SU-DHL-6 (cell line): ENCODE measurements at regions not wholly inside any gene's neighbourhood (a gene's known extent, or its start where the extent isn't known, plus 50 kb on each side); places are given as distances from the start of the nearest gene placed in this dataset.

ENCODE experiments used
- H2AFZ ChIP-seq: fragments of 200-600 bp; sonication (generic); 2 replicates; pipeline ENCODE4 v1.6.1; 2014; ENCODE audit warnings: low read depth, mild to moderate bottlenecking, moderate library complexity, mixed read lengths, antibody characterized with exemption, low read length; ENCODE audit not compliant: severe bottlenecking
- H3F3A ChIP-seq: fragments of 200-600 bp; shearing (Covaris generic); 2 replicates; pipeline ENCODE4 v1.6.0; 2016; ENCODE audit warnings: antibody characterized with exemption, mild to moderate bottlenecking; ENCODE audit not compliant: insufficient read depth
- H3K27ac ChIP-seq: fragments of 200-600 bp; sonication (generic); 2 replicates; pipeline ENCODE4 v1.5.1; 2016; ENCODE audit warnings: low read depth, mild to moderate bottlenecking, low read length, moderate library complexity, mixed read lengths
- H3K27me3 ChIP-seq: fragments of 200-600 bp; sonication (generic), shearing (Covaris generic); 2 replicates; pipeline ENCODE4 v1.6.0; 2014; ENCODE audit warnings: mild to moderate bottlenecking, low read length
- H3K36me3 ChIP-seq: fragments of 200-600 bp; sonication (generic); 2 replicates; pipeline ENCODE4 v1.6.1; 2014; ENCODE audit warnings: mild to moderate bottlenecking, low read length, mixed read lengths
- H3K4me2 ChIP-seq: fragments of 300-600, 200-600 bp; shearing (Covaris generic), sonication (generic); 2 replicates; pipeline ENCODE4 v1.6.0; 2014; ENCODE audit warnings: low read length, low read depth, mild to moderate bottlenecking; ENCODE audit not compliant: poor library complexity, severe bottlenecking
- H3K4me3 ChIP-seq: fragments of 200-600 bp; sonication (generic); 2 replicates; pipeline ENCODE4 v1.5.1; 2014; ENCODE audit warnings: antibody characterized with exemption, low read length, mild to moderate bottlenecking, mixed read lengths; ENCODE audit not compliant: insufficient read depth, poor library complexity, severe bottlenecking
- H3K79me2 ChIP-seq: fragments of 200-600 bp; sonication (generic); 2 replicates; pipeline ENCODE4 v1.6.1; 2014; ENCODE audit warnings: mild to moderate bottlenecking, low read length, moderate library complexity; ENCODE audit not compliant: insufficient read depth
- H3K9ac ChIP-seq: fragments of 200-600 bp; sonication (generic); 2 replicates; pipeline ENCODE4 v1.7.0; 2014; ENCODE audit warnings: mild to moderate bottlenecking, low read length
- H3K9me2 ChIP-seq: fragments of 200-600 bp; sonication (generic); replicated peaks from 2 replicates; pipeline ENCODE4 v1.6.1; 2014; ENCODE audit warnings: low read length; ENCODE audit not compliant: insufficient read depth
- H3K9me3 ChIP-seq: fragments of 200-600 bp; sonication (generic); 2 replicates; pipeline ENCODE4 v1.6.1; 2014; ENCODE audit warnings: low read length, mixed read lengths; ENCODE audit not compliant: insufficient read depth
- H4K20me1 ChIP-seq: fragments of 200-600 bp; sonication (generic); 2 replicates; pipeline ENCODE4 v1.6.1; 2014; ENCODE audit warnings: low read depth, mild to moderate bottlenecking, antibody characterized with exemption, low read length, moderate library complexity, mixed read lengths
- CTCF ChIP-seq: fragments of 200-600 bp; sonication (generic); IDR thresholded peaks from one replicate; pipeline ENCODE4 v1.5.1; 2017; ENCODE audit warnings: antibody characterized with exemption, mild to moderate bottlenecking, low read length, moderate library complexity; ENCODE audit not compliant: insufficient read depth, poor library complexity, severe bottlenecking
- EZH2phosphoT487 ChIP-seq: fragments of 200-600 bp; sonication (generic), shearing (Covaris generic); conservative IDR thresholded peaks from 2 replicates; pipeline ENCODE4 v1.6.1; 2018; ENCODE audit warnings: mild to moderate bottlenecking, antibody characterized with exemption, low read length, moderate library complexity, mixed read lengths

- Histone ChIP-seq H3K4me2 (no peak overlapping the region), H3K79me2 (no peaks in the 10 kb centered on the region), H3K9me2 (no peaks in the 10 kb centered on the region), H3K36me3 (no peaks in the 10 kb centered on the region), H3K4me3 (no peak overlapping the region), H3K9me3 (no peaks in the 10 kb centered on the region), H4K20me1 (no peaks in the 10 kb centered on the region), H2AFZ (no peak overlapping the region), H3K27ac (no peak overlapping the region), H3K27me3 (no peaks in the 10 kb centered on the region), H3F3A (no peaks in the 10 kb centered on the region), H3K9ac (no peak overlapping the region)
- TF ChIP-seq CTCF (no peak), EZH2phosphoT487 (no peak)
Measured at GRCh38 chr10:43864656-43865055, 216.0 kb upstream of the ZNF32 start.

- no peak overlapping the region for H2AFZ ChIP-seq
- H3K79me2 ChIP-seq, result no peaks in the 10 kb centered on the region
- H3K9me2 ChIP-seq, result no peaks in the 10 kb centered on the region
- H3K27me3 ChIP-seq, result no peaks in the 10 kb centered on the region
- no peak overlapping the region for H3K9ac ChIP-seq
- TF ChIP-seq CTCF (no peak), EZH2phosphoT487 (no peak)
- no peaks in the 10 kb centered on the region for H3K9me3 ChIP-seq
- H4K20me1 ChIP-seq, result no peaks in the 10 kb centered on the region
- H3K4me3 ChIP-seq, result no peak overlapping the region
- no peaks in the 10 kb centered on the region for H3F3A ChIP-seq
- no peak overlapping the region for H3K27ac ChIP-seq
- H3K36me3 ChIP-seq, result no peaks in the 10 kb centered on the region
- H3K4me2 ChIP-seq, result no peak overlapping the region
Measured at GRCh38 chr10:43863859-43864591, 215.3 kb upstream of the ZNF32 start.

GRCh38 chr10:43863270-43863669 is 214.6 kb upstream of the ZNF32 start:
- no peaks in the 10 kb centered on the region for H3K79me2 ChIP-seq
- no peaks in the 10 kb centered on the region for H3K36me3 ChIP-seq
- H3K27ac ChIP-seq, result no peak overlapping the region
- H3K4me2 ChIP-seq, result no peak overlapping the region
- H2AFZ ChIP-seq, result no peak overlapping the region
- TF ChIP-seq CTCF (no peak), EZH2phosphoT487 (no peak)
- no peaks in the 10 kb centered on the region for H3K27me3 ChIP-seq
- H3F3A ChIP-seq, result no peaks in the 10 kb centered on the region
- no peaks in the 10 kb centered on the region for H3K9me2 ChIP-seq
- H3K4me3 ChIP-seq, result no peak overlapping the region
- no peaks in the 10 kb centered on the region for H4K20me1 ChIP-seq
- H3K9ac ChIP-seq, result no peak overlapping the region
- no peaks in the 10 kb centered on the region for H3K9me3 ChIP-seq
